Thoracic aorta (tissue), 2 donors: ENCODE measurements at regions not wholly inside any gene's neighbourhood (a gene's known extent, or its start where the extent isn't known, plus 50 kb on each side); places are given as distances from the start of the nearest gene placed in this dataset.

Experiments used
- ATAC-seq: fragments of 150-250 bp; one replicate; pipeline ENCODE4 v1.8.0; 2017; ENCODE audit warnings: low read depth; ENCODE audit not compliant: insufficient number of reproducible peaks, low FRiP score
- DNase-seq: peaks from one replicate; pipeline ENCODE4 v3.0.0-alpha.2; 2020; ENCODE audit warnings: low spot score
- H3K27ac ChIP-seq, 2 donors: fragments of 200-600 bp; sonication (generic); 1 replicate in 1 of 2; 2 replicates in 1 of 2; pipeline ENCODE4 v1.5.1; 2016; ENCODE audit warnings: mild to moderate bottlenecking in 2 of 2, moderate library complexity in 2 of 2
- H3K27me3 ChIP-seq: fragments of 200-600 bp; sonication (generic); replicated peaks from 2 replicates; pipeline ENCODE4 v1.6.0; 2016; ENCODE audit warnings: mild to moderate bottlenecking; ENCODE audit not compliant: insufficient read depth
- H3K36me3 ChIP-seq: fragments of 200-600 bp; sonication (generic); one replicate; pipeline ENCODE4 v1.5.1; 2016
- H3K4me1 ChIP-seq, 2 donors: fragments of 200-600 bp; sonication (generic); 1 replicate in 1 of 2; 2 replicates in 1 of 2; pipeline versions ENCODE4 v1.5.1 to v1.6.0; 2016; ENCODE audit warnings: low read depth in 2 of 2, mild to moderate bottlenecking in 1 of 2; ENCODE audit not compliant: control insufficient read depth in 1 of 2
- H3K4me3 ChIP-seq: fragments of 200-600 bp; sonication (generic); 2 replicates; pipeline ENCODE4 v1.5.1; 2016; ENCODE audit warnings: mild to moderate bottlenecking
- H3K9me3 ChIP-seq: fragments of 200-600 bp; sonication (generic); 2 replicates; pipeline ENCODE4 v1.5.1; 2016
- CTCF ChIP-seq: fragments of 200-600 bp; sonication (generic); IDR thresholded peaks from one replicate; pipeline ENCODE4 v1.5.1; 2019; ENCODE audit warnings: antibody characterized with exemption

- Histone ChIP-seq H3K27me3 (no peaks in the 10 kb centered on the region), H3K4me3 (no peak overlapping the region), H3K27ac (no peak overlapping the region), H3K4me1 (no peaks in the 10 kb centered on the region), H3K36me3 (no peaks in the 10 kb centered on the region), H3K9me3 (no peaks in the 10 kb centered on the region)
- ATAC-seq (no peak), DNase-seq (no peak)
- no peak for TF ChIP-seq CTCF
These were observed 684.0 kb upstream of the CELF2 start for GRCh38 chr10:10333622-10334021.

- ATAC-seq, result no peak
- H3K27ac ChIP-seq, result no peak overlapping the region
- DNase-seq, result no peak
- no peak overlapping the region for H3K4me3 ChIP-seq
- H3K27me3 ChIP-seq, result no peaks in the 10 kb centered on the region
- H3K36me3 ChIP-seq, result no peaks in the 10 kb centered on the region
- no peaks in the 10 kb centered on the region for H3K9me3 ChIP-seq
- H3K4me1 ChIP-seq, result no peaks in the 10 kb centered on the region
- TF ChIP-seq CTCF, result no peak
These were observed 679.3 kb upstream of the CELF2 start for GRCh38 chr10:10338339-10338738.

GRCh38 chr10:10346390-10347150 lies 671.1 kb upstream of the CELF2 start:
- TF ChIP-seq CTCF, result no peak
- DNase-seq (no peak), ATAC-seq (no peak)
- Histone ChIP-seq H3K4me3 (no peak overlapping the region), H3K27me3 (no peaks in the 10 kb centered on the region), H3K9me3 (no peaks in the 10 kb centered on the region), H3K36me3 (no peaks in the 10 kb centered on the region), H3K27ac (no peak overlapping the region), H3K4me1 (no peaks in the 10 kb centered on the region)

GRCh38 chr10:10350050-10350449 lies 667.6 kb upstream of the CELF2 start:
- DNase-seq, result no peak
- no peak for ATAC-seq
- Histone ChIP-seq H3K27me3 (no peaks in the 10 kb centered on the region), H3K4me1 (no peaks in the 10 kb centered on the region), H3K27ac (no peak overlapping the region), H3K4me3 (no peak overlapping the region), H3K9me3 (no peaks in the 10 kb centered on the region), H3K36me3 (no peaks in the 10 kb centered on the region)
- no peak for TF ChIP-seq CTCF

- no peak for ATAC-seq
- H3K4me3 ChIP-seq, result no peak overlapping the region
- H3K27ac ChIP-seq, result no peak overlapping the region
- no peaks in the 10 kb centered on the region for H3K36me3 ChIP-seq
- no peaks in the 10 kb centered on the region for H3K27me3 ChIP-seq
- no peaks in the 10 kb centered on the region for H3K9me3 ChIP-seq
- no peaks in the 10 kb centered on the region for H3K4me1 ChIP-seq
- DNase-seq, result no peak
- TF ChIP-seq CTCF, result no peak
These were observed 666.2 kb upstream of the CELF2 start for GRCh38 chr10:10351451-10351850.
